ENCODE measurements at regions not wholly inside any gene's neighbourhood (a gene's known extent, or its start where the extent isn't known, plus 50 kb on each side); places are given as distances from the start of the nearest gene placed in this dataset.

DNA sequence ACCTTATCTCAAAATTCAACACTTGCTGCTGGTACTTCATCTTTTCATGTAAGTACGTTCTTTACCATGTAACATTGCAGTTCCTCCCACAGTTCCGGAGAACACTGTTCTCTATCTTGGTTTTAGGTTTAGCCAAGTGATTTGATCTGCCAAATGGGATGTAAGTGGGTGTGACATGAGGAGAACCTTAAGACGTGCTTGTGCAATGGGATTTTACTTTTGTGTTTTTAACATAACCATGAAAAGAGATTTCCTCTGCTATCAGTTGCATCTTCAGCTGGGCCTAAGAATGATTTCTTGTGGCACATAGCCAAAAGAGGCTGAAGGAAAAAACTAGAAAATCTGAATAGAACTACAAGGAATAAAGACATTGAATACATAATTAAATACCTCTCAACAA lies 894.5 kb upstream of the ALCAM start:
- DNase-seq = no peak
- Histone ChIP-seq H3K79me1 (ENCODE audit: insufficient read depth, low read depth, low read length, poor library complexity, severe bottlenecking) (no peaks in the 10 kb centered on the region), H4K8ac (replicated peaks; ENCODE audit: insufficient read length, low read depth, low read length) (no peak overlapping the region), H4K20me1 (ENCODE audit: control insufficient read depth, insufficient read depth, insufficient read length) (no peaks in the 10 kb centered on the region), H3K9ac (ENCODE audit: extremely low read depth, insufficient read length, low read length) (no peak overlapping the region), H3K4me2 (ENCODE audit: insufficient read depth, insufficient read length, low read length) (no peak overlapping the region), H2BK12ac (ENCODE audit: insufficient read length, low read depth, low read length) (no peak overlapping the region), H3K27ac (ENCODE audit: insufficient read length, low read depth, low read length) (no peak overlapping the region), H3K23ac (ENCODE audit: insufficient read length, low read depth, low read length) (no peak overlapping the region), H4K91ac (ENCODE audit: insufficient read length, low read depth, low read length) (no peak overlapping the region), H2BK5ac (ENCODE audit: insufficient read length, low read length) (no peak overlapping the region), H2AK5ac (ENCODE audit: insufficient read length, low read length) (no peak overlapping the region), H2BK20ac (ENCODE audit: low read depth, low read length, poor library complexity, severe bottlenecking) (no peak overlapping the region), H3K79me2 (ENCODE audit: insufficient read depth, low read length) (no peaks in the 10 kb centered on the region), H3K56ac (ENCODE audit: insufficient read length, low read depth, low read length) (no peak overlapping the region), H4K5ac (ENCODE audit: insufficient read length, low read depth, low read length) (no peak overlapping the region), H3K14ac (ENCODE audit: insufficient read depth, low read length) (no peak overlapping the region), H2AFZ (ENCODE audit: low read length) (no peak overlapping the region), H3K9me3 (ENCODE audit: control insufficient read depth, low read depth, low read length) (peaks cover 7% of the 10 kb centered on the region), H2BK120ac (ENCODE audit: low read depth, low read length, poor library complexity, severe bottlenecking) (no peak overlapping the region), H3K27me3 (ENCODE audit: insufficient read depth, low read length) (no peaks in the 10 kb centered on the region), H3K18ac (ENCODE audit: insufficient read length, low read depth, low read length) (no peak overlapping the region), H2BK15ac (ENCODE audit: low read depth, low read length) (no peak overlapping the region), H3K4me1 (ENCODE audit: insufficient read depth, low read length) (no peaks in the 10 kb centered on the region), H3K4ac (ENCODE audit: low read depth, low read length) (no peak overlapping the region), H3T11ph (ENCODE audit: low read length) (no peak overlapping the region), H3K23me2 (ENCODE audit: insufficient read length, low read depth, low read length, poor library complexity, severe bottlenecking) (no peaks in the 10 kb centered on the region)
- H3K36me3 Mint-ChIP-seq (ENCODE audit: insufficient read depth in 1 of 3, low read depth in 3 of 3) = peaks cover 17 to 43% (median 28%) of the 10 kb centered on the region in 3 experiments
- H3K4me1 Mint-ChIP-seq = peaks cover 3 to 7% of the 10 kb centered on the region in 2 experiments; a peak in 3 of 4 replicates
- H3K27me3 Mint-ChIP-seq (ENCODE audit: low read depth) = no peaks in the 10 kb centered on the region
- H3K4me3 Mint-ChIP-seq = no peak overlapping the region
- TF ChIP-seq, protein P1, sequence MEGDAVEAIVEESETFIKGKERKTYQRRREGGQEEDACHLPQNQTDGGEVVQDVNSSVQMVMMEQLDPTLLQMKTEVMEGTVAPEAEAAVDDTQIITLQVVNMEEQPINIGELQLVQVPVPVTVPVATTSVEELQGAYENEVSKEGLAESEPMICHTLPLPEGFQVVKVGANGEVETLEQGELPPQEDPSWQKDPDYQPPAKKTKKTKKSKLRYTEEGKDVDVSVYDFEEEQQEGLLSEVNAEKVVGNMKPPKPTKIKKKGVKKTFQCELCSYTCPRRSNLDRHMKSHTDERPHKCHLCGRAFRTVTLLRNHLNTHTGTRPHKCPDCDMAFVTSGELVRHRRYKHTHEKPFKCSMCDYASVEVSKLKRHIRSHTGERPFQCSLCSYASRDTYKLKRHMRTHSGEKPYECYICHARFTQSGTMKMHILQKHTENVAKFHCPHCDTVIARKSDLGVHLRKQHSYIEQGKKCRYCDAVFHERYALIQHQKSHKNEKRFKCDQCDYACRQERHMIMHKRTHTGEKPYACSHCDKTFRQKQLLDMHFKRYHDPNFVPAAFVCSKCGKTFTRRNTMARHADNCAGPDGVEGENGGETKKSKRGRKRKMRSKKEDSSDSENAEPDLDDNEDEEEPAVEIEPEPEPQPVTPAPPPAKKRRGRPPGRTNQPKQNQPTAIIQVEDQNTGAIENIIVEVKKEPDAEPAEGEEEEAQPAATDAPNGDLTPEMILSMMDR (conservative IDR thresholded peaks at IDR 0.05) = no peak
- H3K9me3 Mint-ChIP-seq = peaks cover 33 to 45% of the 10 kb centered on the region in 2 experiments
- WGBS (ENCODE audit: extremely low coverage, insufficient read length, low lambda C conversion rate) = no CpG with 5 or more reads among the region's 3 CpGs
- H3K27ac Mint-ChIP-seq = no peak overlapping the region
